Gastrocnemius medialis (tissue), 4 donors: ENCODE measurements at regions not wholly inside any gene's neighbourhood (a gene's known extent, or its start where the extent isn't known, plus 50 kb on each side); places are given as distances from the start of the nearest gene placed in this dataset.

Experiments
- CTCF ChIP-seq, 5 experiments: fragments of 450-650 bp in 3 of 5; fragments of 200-600 bp in 2 of 5; sonication (generic) in 2 of 5; IDR thresholded peaks in 4 of 5; conservative IDR thresholded peaks in 1 of 5; 1 replicate in 4 of 5; 2 replicates in 1 of 5; pipeline ENCODE4 v1.5.1; 2016 to 2019; ENCODE audit warnings: antibody characterized with exemption in 5 of 5, mild to moderate bottlenecking in 3 of 5, moderate library complexity in 3 of 5
- POLR2A ChIP-seq, 2 donors: fragments of 450-650 bp; IDR thresholded peaks; one replicate each; pipeline ENCODE4 v1.6.1; 2017; ENCODE audit warnings: antibody characterized with exemption in 2 of 2, mild to moderate bottlenecking in 2 of 2, moderate library complexity in 2 of 2

DNA sequence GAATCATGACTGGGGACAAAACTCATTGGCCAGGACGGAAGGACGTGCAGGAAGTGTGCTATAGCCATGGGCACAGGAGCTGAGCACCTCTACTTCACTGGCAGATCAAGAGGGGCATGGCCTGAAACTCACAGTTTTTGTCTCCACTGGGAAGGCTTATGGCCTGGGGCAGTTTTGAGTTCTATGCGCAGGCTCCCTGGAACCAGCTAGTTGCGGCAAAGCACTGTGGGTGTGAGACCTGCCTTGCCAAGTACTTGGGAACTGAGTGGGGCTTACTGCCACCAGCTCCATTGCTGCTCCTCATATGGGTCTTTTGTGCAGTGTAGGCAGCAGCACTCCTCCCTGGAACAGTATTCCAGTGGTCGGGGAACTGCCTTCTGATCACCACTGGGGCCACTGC is 282.6 kb upstream of the EYS start:
- TF ChIP-seq CTCF (IDR thresholded peaks at IDR 0.05 in 4 of 5, conservative IDR thresholded peaks at IDR 0.05 in 1 of 5) (no peak), POLR2A (IDR thresholded peaks at IDR 0.05) (no peak)
